Lung (tissue), 11 donors: ENCODE measurements at regions not wholly inside any gene's neighbourhood (a gene's known extent, or its start where the extent isn't known, plus 50 kb on each side); places are given as distances from the start of the nearest gene placed in this dataset.
"Not testable (repeated sequence)": the region's sequence is repeated elsewhere in the genome, so short reads cannot be mapped to it uniquely, and the experiment has no call there.

Source experiments
- ATAC-seq: fragments of 200-7000 bp; cut with Tn5 transposase; one replicate; pipeline ENCODE4 v1.9.1; 2020; ENCODE audit warnings: moderate number of reproducible peaks; ENCODE audit not compliant: insufficient read depth, low FRiP score
- DNase-seq, 3 donors: peaks; one replicate each; pipeline ENCODE4 v3.0.0-alpha.2; 2013 to 2017
- H3K27ac ChIP-seq, 2 donors: one replicate each; pipeline ENCODE4 v1.5.1; 2013; ENCODE audit warnings: mild to moderate bottlenecking in 2 of 2, moderate library complexity in 2 of 2, control low read depth in 1 of 2, inconsistent platforms in 1 of 2, low read depth in 1 of 2, low read length in 1 of 2
- H3K27me3 ChIP-seq, 3 donors: one replicate each; pipeline ENCODE4 v1.5.1; 2013; ENCODE audit warnings: low read length in 2 of 3; ENCODE audit not compliant: control insufficient read depth in 3 of 3, insufficient read depth in 3 of 3
- H3K36me3 ChIP-seq, 4 donors: one replicate each; pipeline ENCODE4 v1.5.1; 2013; ENCODE audit warnings: low read length in 4 of 4, mild to moderate bottlenecking in 1 of 4, moderate library complexity in 1 of 4; ENCODE audit not compliant: control insufficient read depth in 4 of 4, insufficient read depth in 4 of 4
- H3K4me1 ChIP-seq, 5 donors: one replicate each; pipeline ENCODE4 v1.5.1; 2013; ENCODE audit warnings: low read length in 5 of 5, mild to moderate bottlenecking in 2 of 5, moderate library complexity in 1 of 5; ENCODE audit not compliant: control insufficient read depth in 5 of 5, insufficient read depth in 5 of 5
- H3K4me3 ChIP-seq: one replicate; pipeline ENCODE4 v1.5.1; 2013; ENCODE audit warnings: mild to moderate bottlenecking, control low read depth, moderate library complexity
- H3K9ac ChIP-seq, 2 donors: one replicate each; pipeline ENCODE4 v1.5.1; 2013; ENCODE audit warnings: low read length in 2 of 2, control low read depth in 1 of 2; ENCODE audit not compliant: insufficient read depth in 1 of 2
- H3K9me3 ChIP-seq, 4 donors: one replicate each; pipeline ENCODE4 v1.5.1; 2013; ENCODE audit warnings: low read length in 3 of 4, mild to moderate bottlenecking in 1 of 4, moderate library complexity in 1 of 4; ENCODE audit not compliant: control insufficient read depth in 4 of 4, insufficient read depth in 3 of 4
- WGBS, 2 donors: extraction: QIAGEN DNeasy Blood & Tissue Kit; methylation state at CpG; one replicate each; pipeline ENCODE4 v1.1.7; 2013; 5-methylcytosine and 5-hydroxymethylcytosine counted together
- TF ChIP-seq, protein P1 (sequence below): IDR thresholded peaks from 2 replicates; pipeline ENCODE4 v1.5.1; 2012; ENCODE audit warnings: mild to moderate bottlenecking; ENCODE audit errors: control extremely low read depth, extremely low read depth
- donor health status: control.
- donor health status: control.
- donor health status: Bipolar disorder and iron deficiency.
- donor health status: healthy.
- donor health status: DM: yes; HTN: yes; CAD: no.

DNA sequence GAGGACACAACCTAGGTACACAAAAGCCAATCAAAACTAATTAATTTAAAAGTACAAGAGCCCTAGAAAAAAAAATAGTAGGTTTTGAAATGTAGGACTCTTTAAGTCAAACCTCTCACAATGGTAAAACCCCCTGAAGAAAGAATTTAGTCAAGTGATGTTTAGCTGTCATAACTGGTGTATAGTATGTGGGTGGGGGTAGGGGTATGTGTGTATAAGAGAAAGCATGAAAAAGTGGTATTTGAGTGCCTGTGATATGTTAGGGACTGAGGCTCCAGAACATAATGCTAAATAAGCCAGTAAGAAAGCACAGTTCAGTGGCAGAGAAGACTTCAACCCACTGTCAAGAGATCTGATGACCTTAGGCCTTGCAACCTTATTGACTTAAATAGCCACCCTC is 507.9 kb downstream of the TTLL7 start:
- Histone ChIP-seq H3K27ac (no peak overlapping the region), H3K9me3 (no peaks in the 10 kb centered on the region), H3K4me1 (no peaks in the 10 kb centered on the region), H3K9ac (no peak overlapping the region), H3K4me3 (no peak overlapping the region), H3K27me3 (no peaks in the 10 kb centered on the region), H3K36me3 (no peaks in the 10 kb centered on the region)
- TF ChIP-seq, protein P1, sequence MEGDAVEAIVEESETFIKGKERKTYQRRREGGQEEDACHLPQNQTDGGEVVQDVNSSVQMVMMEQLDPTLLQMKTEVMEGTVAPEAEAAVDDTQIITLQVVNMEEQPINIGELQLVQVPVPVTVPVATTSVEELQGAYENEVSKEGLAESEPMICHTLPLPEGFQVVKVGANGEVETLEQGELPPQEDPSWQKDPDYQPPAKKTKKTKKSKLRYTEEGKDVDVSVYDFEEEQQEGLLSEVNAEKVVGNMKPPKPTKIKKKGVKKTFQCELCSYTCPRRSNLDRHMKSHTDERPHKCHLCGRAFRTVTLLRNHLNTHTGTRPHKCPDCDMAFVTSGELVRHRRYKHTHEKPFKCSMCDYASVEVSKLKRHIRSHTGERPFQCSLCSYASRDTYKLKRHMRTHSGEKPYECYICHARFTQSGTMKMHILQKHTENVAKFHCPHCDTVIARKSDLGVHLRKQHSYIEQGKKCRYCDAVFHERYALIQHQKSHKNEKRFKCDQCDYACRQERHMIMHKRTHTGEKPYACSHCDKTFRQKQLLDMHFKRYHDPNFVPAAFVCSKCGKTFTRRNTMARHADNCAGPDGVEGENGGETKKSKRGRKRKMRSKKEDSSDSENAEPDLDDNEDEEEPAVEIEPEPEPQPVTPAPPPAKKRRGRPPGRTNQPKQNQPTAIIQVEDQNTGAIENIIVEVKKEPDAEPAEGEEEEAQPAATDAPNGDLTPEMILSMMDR: no peak
- no peak for DNase-seq
- ATAC-seq: no peak

DNA sequence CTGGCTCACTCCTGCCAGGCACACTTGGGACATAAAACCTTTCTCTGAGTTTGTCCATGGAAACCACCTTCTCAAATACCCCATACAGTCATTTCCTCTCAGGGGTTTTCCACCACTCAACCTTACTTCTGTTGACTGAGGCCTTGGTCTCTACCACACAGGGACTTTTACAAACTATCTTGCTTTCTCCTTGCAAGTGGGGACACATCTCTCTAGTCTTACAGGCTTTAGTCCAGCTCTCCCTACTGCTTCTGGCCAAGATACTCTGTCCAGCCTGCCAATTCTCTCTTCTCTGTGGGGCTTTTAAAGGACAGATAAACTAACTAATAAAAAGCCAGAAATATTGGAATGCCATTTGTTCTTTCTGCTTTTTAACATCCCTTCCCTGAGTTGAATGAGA is 510.8 kb downstream of the TTLL7 start:
- not testable (repeated sequence) for H3K36me3 ChIP-seq, ATAC-seq, H3K27me3 ChIP-seq, H3K9ac ChIP-seq, H3K27ac ChIP-seq, H3K4me3 ChIP-seq, H3K9me3 ChIP-seq, H3K4me1 ChIP-seq, DNase-seq

DNA sequence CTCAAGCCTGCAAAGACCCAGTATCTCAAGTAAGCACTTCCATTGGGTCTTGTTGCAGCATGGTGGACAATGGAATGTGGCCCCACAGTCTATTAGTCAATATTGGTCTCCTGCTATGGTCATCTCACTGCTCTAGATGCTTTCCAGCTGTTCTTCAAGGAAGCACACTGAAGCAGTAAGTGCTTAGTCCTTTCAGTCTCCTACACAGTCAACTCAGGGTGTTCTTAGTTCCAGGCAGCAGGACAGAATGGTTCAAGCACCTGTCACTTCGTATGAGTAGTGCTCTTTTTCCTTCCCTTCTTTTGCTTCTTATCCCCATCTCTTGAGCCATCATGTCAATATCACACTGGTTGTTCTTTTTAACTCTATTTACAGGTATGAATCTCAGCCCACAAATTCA is 511.5 kb downstream of the TTLL7 start:
- not testable (repeated sequence) for ATAC-seq, H3K27me3 ChIP-seq, H3K36me3 ChIP-seq, H3K27ac ChIP-seq, H3K9me3 ChIP-seq, H3K9ac ChIP-seq, H3K4me3 ChIP-seq, DNase-seq, H3K4me1 ChIP-seq
- 65 to 82% methylated on average over 1 of the region's 1 CpG for WGBS, 2 donors

DNA sequence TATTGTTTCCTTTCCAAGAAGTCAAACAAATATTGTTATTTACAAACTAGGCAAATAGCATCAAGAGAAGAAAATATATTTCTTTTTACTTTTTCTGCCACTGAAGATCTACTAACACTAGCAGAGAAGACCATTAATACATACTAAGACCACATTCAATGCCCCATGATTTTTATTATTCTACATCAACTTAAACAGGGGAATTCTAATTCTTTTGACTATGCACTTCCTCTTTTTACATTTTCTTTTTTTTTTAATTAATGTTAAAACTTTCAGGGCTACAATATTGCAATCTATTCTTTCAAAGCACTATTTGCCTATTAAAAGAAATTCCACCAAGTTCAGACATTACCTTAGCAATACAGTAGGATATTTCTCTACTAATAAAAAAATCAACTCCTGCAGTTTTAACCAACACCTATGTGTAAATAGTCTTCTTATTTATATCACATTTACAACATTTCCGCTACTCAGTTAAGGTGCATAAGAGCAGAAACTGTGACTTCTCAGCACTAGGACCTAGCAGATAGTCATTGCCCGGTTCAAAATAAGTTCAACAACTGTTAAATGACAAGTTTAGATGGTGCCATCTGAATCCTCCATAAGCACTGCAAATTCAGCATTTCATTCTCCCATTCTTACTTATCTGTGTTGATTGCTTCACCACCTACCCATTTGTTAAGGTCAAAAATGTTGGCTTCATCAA is 513.5 kb downstream of the TTLL7 start:
- H3K4me1 ChIP-seq, DNase-seq, H3K9ac ChIP-seq, H3K9me3 ChIP-seq, H3K36me3 ChIP-seq, H3K27me3 ChIP-seq, H3K27ac ChIP-seq, H3K4me3 ChIP-seq, ATAC-seq: not testable (repeated sequence)
- 92 to 98% methylated on average over 2 of the region's 2 CpGs for WGBS, 2 donors

DNA sequence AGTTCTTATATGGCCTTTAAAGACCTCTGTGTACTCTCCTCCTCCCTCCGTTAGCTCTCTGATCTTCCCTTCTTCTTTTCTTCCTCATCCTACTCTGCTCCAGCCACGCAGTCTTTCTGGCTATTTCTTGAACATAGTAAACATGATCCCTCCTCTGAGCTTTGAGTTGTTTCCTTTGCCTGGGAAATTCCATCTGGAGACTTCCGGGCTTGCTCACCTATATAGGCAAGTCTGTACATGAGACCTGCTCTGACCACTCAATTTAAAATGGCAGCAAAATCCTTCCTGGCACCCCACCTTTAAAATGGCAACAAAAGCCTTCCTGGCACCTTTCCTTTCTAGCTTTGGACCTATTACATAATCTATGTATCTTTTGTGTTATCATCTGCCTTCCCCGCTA is 517.6 kb downstream of the TTLL7 start:
- not testable (repeated sequence) for ATAC-seq, H3K36me3 ChIP-seq, H3K4me3 ChIP-seq, H3K27me3 ChIP-seq, DNase-seq, H3K9ac ChIP-seq, H3K4me1 ChIP-seq, H3K9me3 ChIP-seq, H3K27ac ChIP-seq
- 94 to 99% methylated on average over 3 of the region's 4 CpGs for WGBS, 2 donors

DNA sequence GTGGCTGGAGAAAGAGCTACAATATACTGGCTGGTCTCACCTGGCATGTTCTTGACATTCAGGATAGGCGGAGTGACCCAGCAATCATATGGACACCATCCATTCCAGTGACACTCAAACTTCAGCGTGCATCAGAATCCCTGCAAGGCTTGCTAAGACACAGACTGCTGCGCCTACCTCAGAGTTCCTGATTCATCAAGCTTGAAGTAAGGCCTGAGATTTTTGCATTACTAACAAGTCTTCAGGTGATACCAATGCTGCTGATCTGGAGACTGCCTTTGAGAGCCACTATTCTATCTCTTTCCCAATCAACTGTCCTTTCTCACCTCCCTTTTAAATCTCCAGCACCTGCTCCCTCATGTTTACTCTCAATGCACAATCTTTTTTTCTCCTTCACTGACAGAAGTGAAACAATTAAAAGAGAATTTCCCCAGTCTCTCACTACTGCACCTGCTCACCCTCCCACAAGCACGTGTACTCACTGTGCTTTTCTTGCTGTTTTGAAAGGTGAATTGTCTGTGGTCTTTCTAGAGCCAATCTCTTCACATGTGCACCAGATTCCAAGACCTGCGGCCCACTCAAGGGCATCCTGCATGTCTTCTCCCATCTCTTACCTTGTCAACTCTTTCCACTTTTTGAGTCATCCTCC is 519.2 kb downstream of the TTLL7 start:
- H3K4me1 ChIP-seq, ATAC-seq, H3K9me3 ChIP-seq, H3K9ac ChIP-seq, DNase-seq, H3K4me3 ChIP-seq, H3K27me3 ChIP-seq, H3K36me3 ChIP-seq, H3K27ac ChIP-seq: not testable (repeated sequence)
- 88 to 94% methylated on average over 4 to 5 of the region's 5 CpGs for WGBS, 2 donors

DNA sequence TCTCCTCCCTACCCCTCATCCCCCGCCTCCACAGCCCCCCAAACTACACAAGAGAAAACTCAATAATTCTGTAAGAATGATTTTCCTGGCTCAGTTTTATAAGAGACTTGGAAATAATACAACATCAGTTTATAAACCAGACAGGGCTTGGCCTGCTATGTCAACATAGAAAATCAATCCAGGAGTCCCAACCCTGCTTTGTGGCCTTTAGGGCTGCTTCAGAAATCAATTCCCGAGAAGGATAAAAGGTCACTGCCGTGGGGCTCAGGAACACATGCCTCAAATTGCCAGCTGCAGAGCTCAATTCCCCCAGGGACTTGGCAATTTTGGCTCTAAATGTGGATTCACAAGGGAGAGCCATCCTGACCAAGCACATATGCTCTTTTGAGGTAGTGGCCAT is 520.8 kb downstream of the TTLL7 start:
- H3K4me3 ChIP-seq, H3K27me3 ChIP-seq, H3K36me3 ChIP-seq, H3K4me1 ChIP-seq, DNase-seq, H3K9ac ChIP-seq, H3K27ac ChIP-seq, ATAC-seq, H3K9me3 ChIP-seq: not testable (repeated sequence)
- WGBS, 2 donors: 74 to 86% methylated on average over 3 of the region's 3 CpGs
